RWPE1 (cell line): ENCODE measurements at regions not wholly inside any gene's neighbourhood (a gene's known extent, or its start where the extent isn't known, plus 50 kb on each side); places are given as distances from the start of the nearest gene placed in this dataset.

Experiments
- CTCF ChIA-PET: fragments of 350-600 bp; sonication (Branson Sonifier 250); formaldehyde crosslinking; extraction: SDS; loops from one replicate; lab custom pipeline; 2021; lab: Yijun Ruan, JAX
- POLR2A ChIA-PET: fragments of 400-600 bp; formaldehyde crosslinking; extraction: SDS; loops from one replicate; lab custom pipeline; 2020; ENCODE audit warnings: antibody characterized with exemption; ENCODE audit not compliant: low non-redundant PET; lab: Yijun Ruan, JAX
- DNase-seq: peaks from one replicate; pipeline ENCODE4 v3.0.0; 2012; ENCODE audit warnings: low spot score
- H3K27ac ChIP-seq: fragments of 450-650 bp; 2 replicates; pipeline ENCODE4 v1.5.1; 2017
- CTCF ChIP-seq: fragments of 450-650 bp; conservative IDR thresholded peaks from 2 replicates; pipeline ENCODE4 v1.5.1; 2017; ENCODE audit warnings: low read depth, mild to moderate bottlenecking

GRCh38 chr6:43898358-43899131 is 128.5 kb downstream of the VEGFA start:
- CTCF ChIA-PET = interaction anchor here (1.2 kb wide), 1 partner anchor 42 kb away, joined by 7 read pairs; no protein-coding TSS in a partner anchor
- DNase-seq = no peak
- POLR2A ChIA-PET = no interaction called here
- no peak for TF ChIP-seq CTCF
- no peak overlapping the region for H3K27ac ChIP-seq

- ChIA-PET POLR2A (no interaction called here), CTCF (interaction anchor here (1.2 kb wide), 1 partner anchor 42 kb away, joined by 7 read pairs; no protein-coding TSS in a partner anchor)
- no peak for DNase-seq
- no peak for TF ChIP-seq CTCF
- H3K27ac ChIP-seq = no peak overlapping the region
These were observed 127.7 kb downstream of the VEGFA start for GRCh38 chr6:43897571-43898302.

- no peak for TF ChIP-seq CTCF
- no peak overlapping the region for H3K27ac ChIP-seq
- DNase-seq = no peak
- POLR2A ChIA-PET = no interaction called here
- CTCF ChIA-PET = no interaction called here
These were observed 126.6 kb downstream of the VEGFA start for GRCh38 chr6:43896329-43897255.

DNA sequence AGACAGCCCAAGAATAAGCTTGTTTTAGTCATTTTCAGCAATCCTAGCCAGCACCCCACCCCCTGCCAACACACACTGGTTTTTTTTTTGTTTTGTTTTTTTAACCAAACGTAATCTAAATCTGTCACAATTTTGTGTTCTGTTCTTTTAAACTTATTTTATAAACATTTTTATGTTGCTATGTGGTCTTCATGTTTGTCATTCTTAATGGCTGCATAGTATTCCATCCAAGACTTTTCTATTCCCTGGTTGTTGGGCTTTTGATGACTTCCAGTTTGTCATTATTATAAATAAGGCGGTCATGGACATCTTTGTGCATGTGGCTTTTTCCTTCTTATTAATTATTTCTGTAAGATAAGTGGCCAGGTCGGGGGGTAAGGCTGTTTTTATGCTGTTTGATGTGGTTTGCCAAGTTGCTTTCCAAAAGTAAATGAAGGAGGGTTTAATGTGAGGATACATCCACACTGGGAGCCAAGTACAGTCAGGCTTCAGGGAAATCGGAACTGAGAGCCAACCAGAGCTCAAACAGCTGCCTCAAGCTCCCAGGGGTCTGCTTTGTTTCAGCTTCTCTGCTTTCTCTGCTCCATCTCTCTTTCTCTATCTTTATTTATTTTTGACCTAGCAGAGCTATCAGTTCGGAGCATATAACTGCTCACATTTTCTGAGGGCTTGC is 125.8 kb downstream of the VEGFA start:
- no peak for DNase-seq
- no peak overlapping the region for H3K27ac ChIP-seq
- no peak for TF ChIP-seq CTCF
- ChIA-PET CTCF (no interaction called here), POLR2A (no interaction called here)

DNA sequence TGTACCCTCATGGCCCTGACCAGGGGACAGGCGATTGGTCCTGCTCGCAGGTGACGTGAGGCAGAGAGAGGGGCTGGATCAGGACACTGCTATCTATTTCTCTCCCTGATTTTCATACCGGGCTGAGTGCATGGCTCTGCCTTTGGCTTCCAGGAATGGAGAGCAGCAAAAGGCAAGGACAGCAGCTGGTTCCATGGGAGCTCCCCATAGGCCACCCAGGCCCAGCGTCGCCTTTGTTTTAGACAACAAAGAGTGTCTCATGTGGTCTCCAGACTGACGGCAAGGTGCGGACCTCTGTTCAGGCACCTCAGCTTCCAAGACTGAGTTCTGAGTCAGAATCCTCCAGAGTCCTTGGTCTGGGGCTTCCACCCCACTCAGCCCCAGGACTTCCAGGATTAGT is 123.1 kb downstream of the VEGFA start:
- no peak for DNase-seq
- ChIA-PET CTCF (interaction anchor here (0.6 to 0.7 kb wide), 2 partner anchors 93 to 107 kb away, joined by 3 read pairs; no protein-coding TSS in a partner anchor), POLR2A (no interaction called here)
- no peak for TF ChIP-seq CTCF
- H3K27ac ChIP-seq = no peak overlapping the region
